ENCODE measurements at regions not wholly inside any gene's neighbourhood (a gene's known extent, or its start where the extent isn't known, plus 50 kb on each side); places are given as distances from the start of the nearest gene placed in this dataset.

- H3K4me1 ChIP-seq (ENCODE audit: control insufficient read depth in 5 of 5, insufficient read depth in 5 of 5, low read length in 5 of 5): no peaks in the 10 kb centered on the region
Measured at GRCh38 chr1:87810166-87810565, 481.5 kb downstream of the LMO4 start.

DNA sequence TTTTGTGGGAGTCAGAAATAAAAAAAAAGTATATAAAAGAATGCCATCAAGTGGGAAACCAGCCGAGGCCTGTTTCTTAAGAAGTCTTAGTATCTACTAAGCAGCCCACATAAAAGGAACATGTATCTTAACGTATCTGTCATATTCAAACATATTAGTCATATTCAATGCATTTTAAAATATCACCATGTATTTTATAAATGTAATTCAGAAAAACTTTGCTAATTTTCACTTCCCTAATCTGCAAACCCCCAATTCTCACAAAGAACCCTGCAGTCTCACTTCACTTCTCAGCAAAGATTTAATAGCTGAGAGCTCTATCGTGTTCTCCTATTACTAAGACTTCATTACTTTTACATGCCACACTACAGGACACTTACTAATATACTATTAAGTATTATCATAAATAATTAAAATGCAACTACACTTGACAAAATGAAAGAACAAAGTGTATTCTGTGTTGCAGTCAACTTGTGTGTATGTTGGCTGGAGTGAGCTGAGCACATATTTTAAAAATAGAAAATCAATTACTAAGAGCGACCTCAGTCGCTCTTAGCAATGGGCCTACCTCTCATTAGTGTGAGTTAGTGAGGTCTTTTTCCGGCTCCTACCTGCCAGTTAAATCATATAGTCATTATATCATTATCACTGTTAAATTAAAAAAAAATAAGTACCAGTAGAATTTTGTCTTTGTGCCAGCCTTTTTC, 484.3 kb downstream of the LMO4 start:
- peaks cover 0 to 3% (median 0%) of the 10 kb centered on the region in 5 donors for H3K4me1 ChIP-seq (ENCODE audit: control insufficient read depth in 5 of 5, insufficient read depth in 5 of 5, low read length in 5 of 5)
- no peaks in the 10 kb centered on the region for H3K9me3 ChIP-seq (ENCODE audit: control insufficient read depth in 5 of 5, low read length in 5 of 5)
- no peaks in the 10 kb centered on the region for H3K27me3 ChIP-seq (ENCODE audit: control insufficient read depth in 5 of 5, insufficient read depth in 4 of 5, low read length in 5 of 5)
- no peaks in the 10 kb centered on the region for H3K36me3 ChIP-seq (ENCODE audit: control insufficient read depth in 5 of 5, insufficient read depth in 5 of 5, low read length in 5 of 5)
- no peak overlapping the region for H3K9ac ChIP-seq (ENCODE audit: low read length in 5 of 5)
- H3K4me3 ChIP-seq (ENCODE audit: low read depth in 1 of 5, low read length in 5 of 5): no peak overlapping the region
- no peak overlapping the region for H3K27ac ChIP-seq (ENCODE audit: low read depth, low read length)

More at GRCh38 chr1:87810166-87810565, 481.5 kb downstream of the LMO4 start:
- no peaks in the 10 kb centered on the region for H3K27me3 ChIP-seq (ENCODE audit: control insufficient read depth in 5 of 5, insufficient read depth in 4 of 5, low read length in 5 of 5)
- no peak overlapping the region for H3K9ac ChIP-seq (ENCODE audit: low read length in 5 of 5)
- no peaks in the 10 kb centered on the region for H3K9me3 ChIP-seq (ENCODE audit: control insufficient read depth in 5 of 5, low read length in 5 of 5)
- no peaks in the 10 kb centered on the region for H3K36me3 ChIP-seq (ENCODE audit: control insufficient read depth in 5 of 5, insufficient read depth in 5 of 5, low read length in 5 of 5)
- no peak overlapping the region for H3K4me3 ChIP-seq (ENCODE audit: low read depth in 1 of 5, low read length in 5 of 5)
- H3K27ac ChIP-seq (ENCODE audit: low read depth, low read length): no peak overlapping the region

GRCh38 chr1:87814573-87814972, 485.9 kb downstream of the LMO4 start:
- Histone ChIP-seq H3K4me1 (ENCODE audit: control insufficient read depth in 5 of 5, insufficient read depth in 5 of 5, low read length in 5 of 5) (peaks cover 0 to 3% (median 0%) of the 10 kb centered on the region in 5 donors), H3K36me3 (ENCODE audit: control insufficient read depth in 5 of 5, insufficient read depth in 5 of 5, low read length in 5 of 5) (no peaks in the 10 kb centered on the region), H3K27me3 (ENCODE audit: control insufficient read depth in 5 of 5, insufficient read depth in 4 of 5, low read length in 5 of 5) (no peaks in the 10 kb centered on the region), H3K9ac (ENCODE audit: low read length in 5 of 5) (no peak overlapping the region), H3K9me3 (ENCODE audit: control insufficient read depth in 5 of 5, low read length in 5 of 5) (no peaks in the 10 kb centered on the region), H3K27ac (ENCODE audit: low read depth, low read length) (no peak overlapping the region), H3K4me3 (ENCODE audit: low read depth in 1 of 5, low read length in 5 of 5) (no peak overlapping the region)

- Histone ChIP-seq H3K9me3 (ENCODE audit: control insufficient read depth in 5 of 5, low read length in 5 of 5) (no peaks in the 10 kb centered on the region), H3K36me3 (ENCODE audit: control insufficient read depth in 5 of 5, insufficient read depth in 5 of 5, low read length in 5 of 5) (no peaks in the 10 kb centered on the region), H3K4me1 (ENCODE audit: control insufficient read depth in 5 of 5, insufficient read depth in 5 of 5, low read length in 5 of 5) (peaks cover 0 to 3% (median 0%) of the 10 kb centered on the region in 5 donors), H3K27ac (ENCODE audit: low read depth, low read length) (no peak overlapping the region), H3K27me3 (ENCODE audit: control insufficient read depth in 5 of 5, insufficient read depth in 4 of 5, low read length in 5 of 5) (no peaks in the 10 kb centered on the region), H3K4me3 (ENCODE audit: low read depth in 1 of 5, low read length in 5 of 5) (no peak overlapping the region), H3K9ac (ENCODE audit: low read length in 5 of 5) (no peak overlapping the region)
Measured at GRCh38 chr1:87816646-87817045, 488.0 kb downstream of the LMO4 start.

DNA sequence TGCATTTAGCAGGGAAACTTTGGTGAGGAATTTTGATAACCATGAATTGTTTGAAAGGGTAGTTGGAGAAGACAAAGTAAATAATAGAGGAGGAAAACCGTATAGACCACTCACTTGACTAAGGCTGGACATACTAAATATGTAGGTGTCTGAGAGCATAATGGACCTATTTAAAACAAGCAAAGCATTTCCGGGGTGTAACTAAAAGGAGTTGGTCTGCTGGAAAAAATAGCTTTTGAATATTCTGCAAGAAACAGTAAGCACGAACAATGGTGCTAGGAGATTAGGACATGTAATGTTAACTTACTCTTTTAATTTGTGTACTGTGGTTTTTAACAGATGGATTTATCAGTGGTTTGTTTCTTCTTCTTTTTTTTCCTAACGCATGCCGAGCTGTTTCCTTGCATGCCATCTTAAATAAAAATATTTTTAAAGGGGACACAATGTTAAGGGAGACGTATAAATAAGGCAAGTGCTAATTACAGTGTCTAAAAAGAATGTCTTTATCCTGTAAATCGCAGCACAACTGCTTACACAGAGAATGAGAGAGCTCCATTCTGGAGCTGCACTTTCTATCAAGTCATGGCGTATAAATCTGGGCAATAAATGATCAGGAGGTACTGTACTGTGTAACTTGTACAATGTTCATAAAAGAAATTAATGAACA, 492.1 kb downstream of the LMO4 start:
- H3K9ac ChIP-seq (ENCODE audit: low read length in 5 of 5): no peak overlapping the region
- H3K36me3 ChIP-seq (ENCODE audit: control insufficient read depth in 5 of 5, insufficient read depth in 5 of 5, low read length in 5 of 5): no peaks in the 10 kb centered on the region
- no peak overlapping the region for H3K27ac ChIP-seq (ENCODE audit: low read depth, low read length)
- H3K4me1 ChIP-seq (ENCODE audit: control insufficient read depth in 5 of 5, insufficient read depth in 5 of 5, low read length in 5 of 5): peaks cover 0 to 3% (median 0%) of the 10 kb centered on the region in 5 donors
- H3K4me3 ChIP-seq (ENCODE audit: low read depth in 1 of 5, low read length in 5 of 5): no peak overlapping the region
- no peaks in the 10 kb centered on the region for H3K9me3 ChIP-seq (ENCODE audit: control insufficient read depth in 5 of 5, low read length in 5 of 5)
- no peaks in the 10 kb centered on the region for H3K27me3 ChIP-seq (ENCODE audit: control insufficient read depth in 5 of 5, insufficient read depth in 4 of 5, low read length in 5 of 5)

DNA sequence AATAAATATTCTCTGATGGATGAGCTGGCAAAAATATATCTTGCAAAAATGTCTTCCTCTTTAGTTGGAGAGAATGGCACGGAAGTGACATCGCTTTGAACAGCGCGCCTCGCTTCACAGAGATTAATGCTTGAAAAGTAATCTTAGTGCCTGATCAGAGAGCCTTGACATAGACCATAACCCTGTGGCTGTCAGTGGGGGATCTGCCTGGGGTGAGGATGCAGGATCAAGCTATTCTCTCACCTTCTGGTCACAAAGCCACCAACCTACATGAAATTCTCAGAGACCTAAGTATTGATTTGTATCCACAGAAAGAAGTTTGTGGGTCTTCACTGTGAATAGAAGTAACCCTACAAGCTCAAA, 492.6 kb downstream of the LMO4 start:
- H3K9me3 ChIP-seq (ENCODE audit: control insufficient read depth in 5 of 5, low read length in 5 of 5): no peaks in the 10 kb centered on the region
- no peak overlapping the region for H3K9ac ChIP-seq (ENCODE audit: low read length in 5 of 5)
- no peaks in the 10 kb centered on the region for H3K27me3 ChIP-seq (ENCODE audit: control insufficient read depth in 5 of 5, insufficient read depth in 4 of 5, low read length in 5 of 5)
- H3K4me1 ChIP-seq (ENCODE audit: control insufficient read depth in 5 of 5, insufficient read depth in 5 of 5, low read length in 5 of 5): peaks cover 0 to 6% (median 2%) of the 10 kb centered on the region in 5 donors
- H3K36me3 ChIP-seq (ENCODE audit: control insufficient read depth in 5 of 5, insufficient read depth in 5 of 5, low read length in 5 of 5): no peaks in the 10 kb centered on the region
- H3K4me3 ChIP-seq (ENCODE audit: low read depth in 1 of 5, low read length in 5 of 5): no peak overlapping the region
- no peak overlapping the region for H3K27ac ChIP-seq (ENCODE audit: low read depth, low read length)

DNA sequence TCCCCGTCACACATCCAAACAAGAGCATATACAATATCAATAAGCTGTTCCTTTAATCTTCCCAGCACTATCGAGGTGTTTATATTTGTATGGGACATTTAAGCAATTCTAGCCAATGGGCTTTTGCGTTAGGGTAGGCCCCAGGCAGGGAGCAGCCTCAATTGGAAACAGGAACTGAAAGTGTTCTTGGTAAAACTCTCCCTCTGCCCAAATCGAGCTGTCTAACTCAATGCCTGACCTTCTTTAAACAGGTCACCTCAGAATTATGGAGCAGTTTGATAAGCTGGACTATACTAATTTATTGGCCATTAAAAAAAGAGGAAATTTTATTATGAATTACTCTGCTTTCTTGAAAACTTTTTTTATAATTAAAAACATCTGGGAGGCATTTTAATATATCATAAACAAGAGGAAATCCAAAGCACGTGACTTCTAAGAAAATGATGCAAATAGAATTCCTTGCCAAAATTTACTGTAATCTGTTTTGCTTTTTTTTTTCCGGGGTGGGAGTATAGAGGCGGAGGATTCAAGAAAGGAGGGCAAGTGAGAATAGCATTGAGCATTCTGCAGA, 498.1 kb downstream of the LMO4 start:
- H3K27ac ChIP-seq (ENCODE audit: low read depth, low read length): peak overlapping the region; percentile 24
- H3K9ac ChIP-seq (ENCODE audit: low read length in 5 of 5): peak overlapping the region in 2 of 5 donors; percentile 2 to 53
- H3K4me1 ChIP-seq (ENCODE audit: control insufficient read depth in 5 of 5, insufficient read depth in 5 of 5, low read length in 5 of 5): peaks cover 0 to 15% (median 9%) of the 10 kb centered on the region in 5 donors
- no peaks in the 10 kb centered on the region for H3K9me3 ChIP-seq (ENCODE audit: control insufficient read depth in 5 of 5, low read length in 5 of 5)
- H3K36me3 ChIP-seq (ENCODE audit: control insufficient read depth in 5 of 5, insufficient read depth in 5 of 5, low read length in 5 of 5): no peaks in the 10 kb centered on the region
- peak overlapping the region; percentile 65 to 81 (median 75) for H3K4me3 ChIP-seq (ENCODE audit: low read depth in 1 of 5, low read length in 5 of 5)
- H3K27me3 ChIP-seq (ENCODE audit: control insufficient read depth in 5 of 5, insufficient read depth in 4 of 5, low read length in 5 of 5): no peaks in the 10 kb centered on the region

DNA sequence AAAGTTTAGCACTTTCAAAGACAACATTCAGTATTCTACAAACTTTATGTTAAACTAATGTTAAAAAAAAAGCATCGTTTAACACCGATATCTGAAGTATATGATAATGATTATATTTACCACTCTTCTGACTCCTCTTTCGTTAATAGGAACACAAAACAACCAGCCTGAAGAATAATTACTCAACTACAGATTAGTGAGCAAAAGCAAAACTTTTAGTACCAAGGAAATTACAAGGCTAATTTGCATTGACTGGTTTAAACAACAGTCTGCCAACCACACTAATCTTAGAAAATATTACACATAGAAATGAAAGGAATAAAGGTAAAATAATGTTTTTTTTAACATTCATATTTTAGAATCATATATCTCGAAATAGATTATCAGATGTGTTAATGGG, 500.7 kb downstream of the LMO4 start:
- H3K36me3 ChIP-seq (ENCODE audit: control insufficient read depth in 5 of 5, insufficient read depth in 5 of 5, low read length in 5 of 5): no peaks in the 10 kb centered on the region
- H3K27me3 ChIP-seq (ENCODE audit: control insufficient read depth in 5 of 5, insufficient read depth in 4 of 5, low read length in 5 of 5): no peaks in the 10 kb centered on the region
- H3K27ac ChIP-seq (ENCODE audit: low read depth, low read length): no peak overlapping the region
- H3K4me1 ChIP-seq (ENCODE audit: control insufficient read depth in 5 of 5, insufficient read depth in 5 of 5, low read length in 5 of 5): peaks cover 0 to 15% (median 9%) of the 10 kb centered on the region in 5 donors
- H3K4me3 ChIP-seq (ENCODE audit: low read depth in 1 of 5, low read length in 5 of 5): no peak overlapping the region
- no peak overlapping the region for H3K9ac ChIP-seq (ENCODE audit: low read length in 5 of 5)
- no peaks in the 10 kb centered on the region for H3K9me3 ChIP-seq (ENCODE audit: control insufficient read depth in 5 of 5, low read length in 5 of 5)

GRCh38 chr1:87830432-87830978, 501.8 kb downstream of the LMO4 start:
- Histone ChIP-seq H3K9ac (ENCODE audit: low read length in 5 of 5) (no peak overlapping the region), H3K4me1 (ENCODE audit: control insufficient read depth in 5 of 5, insufficient read depth in 5 of 5, low read length in 5 of 5) (peaks cover 0 to 15% (median 9%) of the 10 kb centered on the region in 5 donors), H3K4me3 (ENCODE audit: low read depth in 1 of 5, low read length in 5 of 5) (no peak overlapping the region), H3K36me3 (ENCODE audit: control insufficient read depth in 5 of 5, insufficient read depth in 5 of 5, low read length in 5 of 5) (no peaks in the 10 kb centered on the region), H3K9me3 (ENCODE audit: control insufficient read depth in 5 of 5, low read length in 5 of 5) (no peaks in the 10 kb centered on the region), H3K27me3 (ENCODE audit: control insufficient read depth in 5 of 5, insufficient read depth in 4 of 5, low read length in 5 of 5) (no peaks in the 10 kb centered on the region), H3K27ac (ENCODE audit: low read depth, low read length) (no peak overlapping the region)

DNA sequence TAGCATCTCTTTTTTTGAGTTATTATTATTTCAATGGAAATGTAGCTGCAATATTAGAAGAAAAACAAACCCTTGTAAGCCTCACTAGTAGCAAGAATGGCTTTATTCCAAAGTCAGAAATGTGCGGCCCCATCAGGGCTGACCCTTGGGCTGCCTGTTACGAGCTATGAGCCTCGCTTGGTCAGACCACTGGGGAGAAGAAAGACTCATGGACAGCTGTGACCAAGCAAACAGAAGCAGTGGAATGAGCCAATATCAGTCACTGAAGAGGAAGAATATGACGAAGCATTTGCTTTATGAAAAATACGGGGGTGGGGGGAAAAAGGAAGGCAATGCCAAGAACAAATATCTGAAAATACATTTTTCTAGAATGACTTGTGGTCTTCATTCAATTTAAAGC, 504.5 kb downstream of the LMO4 start:
- Histone ChIP-seq H3K4me1 (ENCODE audit: control insufficient read depth in 5 of 5, insufficient read depth in 5 of 5, low read length in 5 of 5) (no peaks in the 10 kb centered on the region), H3K27ac (ENCODE audit: low read depth, low read length) (no peak overlapping the region), H3K9ac (ENCODE audit: low read length in 5 of 5) (no peak overlapping the region), H3K9me3 (ENCODE audit: control insufficient read depth in 5 of 5, low read length in 5 of 5) (no peaks in the 10 kb centered on the region), H3K4me3 (ENCODE audit: low read depth in 1 of 5, low read length in 5 of 5) (no peak overlapping the region), H3K36me3 (ENCODE audit: control insufficient read depth in 5 of 5, insufficient read depth in 5 of 5, low read length in 5 of 5) (no peaks in the 10 kb centered on the region), H3K27me3 (ENCODE audit: control insufficient read depth in 5 of 5, insufficient read depth in 4 of 5, low read length in 5 of 5) (no peaks in the 10 kb centered on the region)

Measured in subcutaneous abdominal adipose tissue (tissue), 5 donors.